GM20000 (cell line): ENCODE measurements at regions not wholly inside any gene's neighbourhood (a gene's known extent, or its start where the extent isn't known, plus 50 kb on each side); places are given as distances from the start of the nearest gene placed in this dataset.

Experiments used
- DNase-seq: peaks from one replicate; pipeline ENCODE4 v3.0.0; 2012; ENCODE audit warnings: low spot score
- CTCF ChIP-seq: IDR thresholded peaks from 2 replicates; pipeline ENCODE4 v1.5.1; 2012; ENCODE audit warnings: mild to moderate bottlenecking, control low read depth; ENCODE audit errors: extremely low read depth, missing control alignments

GRCh38 chr6:71414486-71414885 is 125.9 kb downstream of the OGFRL1 start:
- no peak for TF ChIP-seq CTCF
- no peak for DNase-seq

GRCh38 chr6:71419217-71420094 is 130.8 kb downstream of the OGFRL1 start:
- DNase-seq = no peak
- no peak for TF ChIP-seq CTCF

GRCh38 chr6:71420095-71420692 is 131.6 kb downstream of the OGFRL1 start:
- peak; percentile 26 for DNase-seq
- no peak for TF ChIP-seq CTCF

- TF ChIP-seq CTCF = no peak
- DNase-seq = peak; percentile 42
Observed at GRCh38 chr6:71420693-71421328, 132.2 kb downstream of the OGFRL1 start.

- no peak for TF ChIP-seq CTCF
- no peak for DNase-seq
Observed at GRCh38 chr6:71421611-71422010, 133.0 kb downstream of the OGFRL1 start.

- no peak for DNase-seq
- TF ChIP-seq CTCF = no peak
Observed at GRCh38 chr6:71430018-71430417, 141.4 kb downstream of the OGFRL1 start.

GRCh38 chr6:71433441-71433840 is 144.8 kb downstream of the OGFRL1 start:
- DNase-seq = no peak
- TF ChIP-seq CTCF = no peak
